GM06990 (cell line): ENCODE measurements at regions not wholly inside any gene's neighbourhood (a gene's known extent, or its start where the extent isn't known, plus 50 kb on each side); places are given as distances from the start of the nearest gene placed in this dataset.

ENCODE experiments used
- DNase-seq: peaks from one replicate; pipeline ENCODE4 v3.0.0-alpha.2; 2011; ENCODE audit not compliant: insufficient read length; ENCODE audit errors: extremely low read depth
- H3K27me3 ChIP-seq: replicated peaks from 2 replicates; pipeline ENCODE4 v1.6.0; 2011; ENCODE audit warnings: low read length; ENCODE audit not compliant: control insufficient read depth, insufficient read depth
- H3K36me3 ChIP-seq: 2 replicates; pipeline ENCODE4 v1.5.1; 2011; ENCODE audit warnings: low read length; ENCODE audit not compliant: control insufficient read depth, insufficient read depth
- H3K4me3 ChIP-seq: replicated peaks from 2 replicates; pipeline ENCODE4 v1.5.1; 2011; ENCODE audit warnings: low read depth, mild to moderate bottlenecking, control low read depth, low read length
- CTCF ChIP-seq: IDR thresholded peaks from 2 replicates; pipeline ENCODE4 v1.5.1; 2011; ENCODE audit warnings: low read length, control low read depth, mild to moderate bottlenecking, inconsistent platforms; ENCODE audit not compliant: insufficient read depth, poor library complexity, severe bottlenecking

GRCh38 chr2:142599504-142599903, 278.0 kb upstream of the KYNU start:
- Histone ChIP-seq H3K4me3 (no peak overlapping the region), H3K27me3 (no peaks in the 10 kb centered on the region), H3K36me3 (no peaks in the 10 kb centered on the region)
- no peak for TF ChIP-seq CTCF
- no peak for DNase-seq

- Histone ChIP-seq H3K27me3 (no peaks in the 10 kb centered on the region), H3K36me3 (no peaks in the 10 kb centered on the region), H3K4me3 (no peak overlapping the region)
- no peak for TF ChIP-seq CTCF
- no peak for DNase-seq
These were observed 278.6 kb upstream of the KYNU start for GRCh38 chr2:142598846-142599245.

- DNase-seq = no peak
- H3K36me3 ChIP-seq = no peaks in the 10 kb centered on the region
- TF ChIP-seq CTCF = no peak
- no peaks in the 10 kb centered on the region for H3K27me3 ChIP-seq
- H3K4me3 ChIP-seq = no peak overlapping the region
These were observed 281.0 kb upstream of the KYNU start for GRCh38 chr2:142596334-142597088.

GRCh38 chr2:142594935-142595334, 282.5 kb upstream of the KYNU start:
- no peak for DNase-seq
- H3K36me3 ChIP-seq = no peaks in the 10 kb centered on the region
- H3K27me3 ChIP-seq = no peaks in the 10 kb centered on the region
- H3K4me3 ChIP-seq = no peak overlapping the region
- TF ChIP-seq CTCF = no peak

GRCh38 chr2:142592171-142592570, 285.3 kb upstream of the KYNU start:
- no peak for DNase-seq
- TF ChIP-seq CTCF = no peak
- H3K36me3 ChIP-seq = no peaks in the 10 kb centered on the region
- no peak overlapping the region for H3K4me3 ChIP-seq
- H3K27me3 ChIP-seq = no peaks in the 10 kb centered on the region

- no peak for TF ChIP-seq CTCF
- no peaks in the 10 kb centered on the region for H3K27me3 ChIP-seq
These were observed 286.0 kb upstream of the KYNU start for GRCh38 chr2:142591420-142591819.

More at GRCh38 chr2:142591420-142591819, 286.0 kb upstream of the KYNU start:
- DNase-seq = no peak
- H3K36me3 ChIP-seq = no peaks in the 10 kb centered on the region
- H3K4me3 ChIP-seq = no peak overlapping the region
